HG02759 (cell line): ENCODE measurements at regions not wholly inside any gene's neighbourhood (a gene's known extent, or its start where the extent isn't known, plus 50 kb on each side); places are given as distances from the start of the nearest gene placed in this dataset.
A peak's percentile ranks its signal among the peaks of the same experiment; 100 is the strongest.
"Not testable (repeated sequence)": the region's sequence is repeated elsewhere in the genome, so short reads cannot be mapped to it uniquely, and the experiment has no call there.

Source experiments
- ATAC-seq: cut with Tn5 transposase; IDR thresholded peaks from one replicate; pipeline ENCODE4 v1.9.1; 2021; ENCODE audit warnings: mild to moderate bottlenecking, moderate library complexity; ENCODE audit not compliant: unreplicated experiment

GRCh38 chr2:142718576-142719155 lies 158.8 kb upstream of the KYNU start:
- no peak for ATAC-seq

- ATAC-seq = no peak
These were observed 160.8 kb upstream of the KYNU start for GRCh38 chr2:142716463-142717242.

- ATAC-seq = peak; percentile 62
These were observed 162.9 kb upstream of the KYNU start for GRCh38 chr2:142714600-142714999.

GRCh38 chr2:142710336-142710735 lies 167.1 kb upstream of the KYNU start:
- ATAC-seq = no peak

GRCh38 chr2:142707318-142707717 lies 170.1 kb upstream of the KYNU start:
- no peak for ATAC-seq

GRCh38 chr2:142702397-142702796 lies 175.1 kb upstream of the KYNU start:
- not testable (repeated sequence) for ATAC-seq

GRCh38 chr2:142695350-142696257 lies 181.9 kb upstream of the KYNU start:
- ATAC-seq = not testable (repeated sequence)

GRCh38 chr2:142694282-142694681 lies 183.2 kb upstream of the KYNU start:
- ATAC-seq = no peak

GRCh38 chr2:142693171-142693950 lies 184.1 kb upstream of the KYNU start:
- no peak for ATAC-seq

- ATAC-seq = no peak
These were observed 188.4 kb upstream of the KYNU start for GRCh38 chr2:142688856-142689605.

- no peak for ATAC-seq
These were observed 190.0 kb upstream of the KYNU start for GRCh38 chr2:142687509-142687908.

GRCh38 chr2:142687075-142687474 lies 190.4 kb upstream of the KYNU start:
- ATAC-seq = no peak

- ATAC-seq = no peak
These were observed 192.8 kb upstream of the KYNU start for GRCh38 chr2:142684667-142685066.

- no peak for ATAC-seq
These were observed 194.9 kb upstream of the KYNU start for GRCh38 chr2:142682528-142682927.

- no peak for ATAC-seq
These were observed 195.5 kb upstream of the KYNU start for GRCh38 chr2:142681952-142682351.

GRCh38 chr2:142678164-142678563 lies 199.3 kb upstream of the KYNU start:
- no peak for ATAC-seq

GRCh38 chr2:142675398-142675797 lies 202.1 kb upstream of the KYNU start:
- no peak for ATAC-seq

GRCh38 chr2:142673836-142674235 lies 203.6 kb upstream of the KYNU start:
- ATAC-seq = no peak

- no peak for ATAC-seq
These were observed 204.8 kb upstream of the KYNU start for GRCh38 chr2:142672698-142673097.

- ATAC-seq = no peak
These were observed 207.1 kb upstream of the KYNU start for GRCh38 chr2:142670362-142670761.
